PFSK-1 (cell line): ENCODE measurements at regions not wholly inside any gene's neighbourhood (a gene's known extent, or its start where the extent isn't known, plus 50 kb on each side); places are given as distances from the start of the nearest gene placed in this dataset.

Experiments used
- FOXP2 ChIP-seq: optimal IDR thresholded peaks from 2 replicates; pipeline ENCODE3; 2011; ENCODE audit warnings: borderline replicate concordance, control low read depth, inconsistent platforms; ENCODE audit not compliant: insufficient read depth; ENCODE audit errors: extremely low read length, extremely low read depth
- POLR2AphosphoS5 ChIP-seq: IDR thresholded peaks from 2 replicates; pipeline ENCODE4 v1.6.1; 2012; ENCODE audit warnings: low read depth, mild to moderate bottlenecking, control low read depth, low read length, moderate library complexity
- REST ChIP-seq, 2 experiments: IDR thresholded peaks; 2 replicates each; pipeline versions ENCODE4 v1.6.1 to v1.8.0; 2011 to 2012; ENCODE audit warnings: low read depth in 2 of 2, low read length in 2 of 2, control low read depth in 1 of 2, inconsistent platforms in 1 of 2, mild to moderate bottlenecking in 1 of 2, moderate library complexity in 1 of 2; ENCODE audit not compliant: insufficient read depth in 1 of 2
- SIN3A ChIP-seq: IDR thresholded peaks from 2 replicates; pipeline ENCODE4 v1.6.1; 2012; ENCODE audit warnings: mild to moderate bottlenecking, low read length, moderate library complexity, borderline replicate concordance; ENCODE audit not compliant: insufficient read depth
- TAF1 ChIP-seq: IDR thresholded peaks from 2 replicates; pipeline ENCODE4 v1.6.1; 2012; ENCODE audit warnings: low read length, control low read depth, borderline replicate concordance; ENCODE audit not compliant: insufficient read depth

GRCh38 chr11:70680781-70681281, 282.5 kb downstream of the CTTN start:
- TF ChIP-seq POLR2AphosphoS5 (no peak), SIN3A (no peak), TAF1 (no peak), REST (IDR thresholded peaks at IDR 0.05; ENCODE audit: insufficient read depth in 1 of 2, low read depth in 2 of 2, low read length in 2 of 2) (no peak), FOXP2 (no peak)
